Limb (tissue), 2 donors: ENCODE measurements at regions not wholly inside any gene's neighbourhood (a gene's known extent, or its start where the extent isn't known, plus 50 kb on each side); places are given as distances from the start of the nearest gene placed in this dataset.

Experiments
- DNase-seq, 2 donors: peaks; one replicate each; pipeline ENCODE4 v3.0.0-alpha.2; 2016; ENCODE audit errors: extremely low spot score in 2 of 2

- DNase-seq = no peak
These were observed 171.0 kb upstream of the HMGA2 start for GRCh38 chr12:65653321-65653720.

- no peak for DNase-seq
These were observed 170.2 kb upstream of the HMGA2 start for GRCh38 chr12:65653946-65654629.

DNA sequence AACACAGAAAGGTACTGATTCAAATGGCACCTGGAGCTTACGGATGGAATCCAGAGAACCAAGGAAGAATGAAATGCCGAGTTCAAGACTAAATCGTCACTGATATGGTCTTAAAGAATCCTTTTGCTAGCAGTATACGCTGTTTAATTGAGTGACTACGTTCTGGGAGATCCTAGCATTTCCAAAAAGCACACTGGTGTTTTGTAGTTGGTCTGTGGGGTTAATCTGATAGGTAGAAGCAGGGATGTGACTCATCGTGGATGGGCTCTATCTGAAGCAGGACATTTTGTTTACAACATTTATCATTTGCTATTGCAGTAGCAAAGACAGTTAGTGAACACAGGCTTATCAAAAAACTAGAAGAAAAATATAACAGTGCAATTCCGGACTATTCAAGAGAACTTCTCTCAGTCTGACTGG lies 169.2 kb upstream of the HMGA2 start:
- DNase-seq = no peak

DNA sequence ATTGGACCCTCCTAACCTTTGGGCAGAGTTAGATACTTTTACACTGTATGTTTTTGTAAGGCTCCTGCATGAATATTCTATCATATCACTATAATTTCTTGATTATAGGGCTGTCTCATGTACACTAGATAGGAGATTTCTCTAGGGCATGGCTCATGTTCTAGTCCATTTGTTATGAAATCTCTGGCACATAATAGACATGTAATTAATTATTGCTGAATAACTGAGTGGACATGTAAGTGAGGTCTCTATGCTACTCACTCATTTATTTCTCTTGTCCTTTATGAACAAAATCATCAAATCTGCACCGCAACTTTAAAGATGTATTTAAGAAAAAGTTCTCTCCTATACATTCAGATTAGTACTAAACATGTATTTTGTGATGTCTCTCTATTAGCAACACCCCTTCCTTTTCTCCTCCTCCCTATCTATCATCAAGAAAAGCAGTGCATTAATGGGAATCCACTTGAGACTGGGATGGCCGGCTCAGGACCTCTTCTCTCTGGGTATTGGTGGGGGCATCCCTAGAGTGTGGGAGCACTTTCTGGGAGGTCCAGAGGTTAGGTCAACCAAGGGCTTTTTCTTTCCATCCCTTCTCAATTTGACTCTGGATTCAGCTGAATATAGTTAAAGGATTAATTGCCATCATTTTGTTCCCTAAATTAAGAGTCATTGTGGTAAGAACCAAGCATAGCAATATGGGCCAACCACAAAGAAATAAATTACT lies 168.0 kb upstream of the HMGA2 start:
- DNase-seq = no peak

GRCh38 chr12:65656891-65657351 lies 167.4 kb upstream of the HMGA2 start:
- no peak for DNase-seq

- no peak for DNase-seq
These were observed 166.6 kb upstream of the HMGA2 start for GRCh38 chr12:65657635-65658034.

DNA sequence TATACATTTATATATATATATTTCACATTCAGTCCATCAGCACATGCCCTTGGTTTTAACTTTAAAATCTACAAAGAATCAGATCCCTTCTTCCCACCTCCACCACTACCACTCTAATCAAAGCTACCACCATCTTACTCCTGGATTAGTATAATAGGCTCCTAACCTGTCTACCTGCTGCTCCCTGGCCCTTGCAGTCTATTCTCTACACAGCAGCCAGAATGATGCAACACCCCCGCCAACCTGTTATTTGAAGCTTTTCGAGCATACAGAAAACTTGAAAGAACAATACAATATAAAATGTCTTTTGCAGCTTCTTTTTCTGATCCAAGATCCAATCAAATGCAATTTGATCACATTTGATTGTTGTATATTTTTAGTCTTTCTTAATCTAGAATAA lies 165.9 kb upstream of the HMGA2 start:
- DNase-seq = no peak

- DNase-seq = no peak
These were observed 164.6 kb upstream of the HMGA2 start for GRCh38 chr12:65659681-65660080.

GRCh38 chr12:65660096-65660495 lies 164.2 kb upstream of the HMGA2 start:
- no peak for DNase-seq

GRCh38 chr12:65660836-65661235 lies 163.4 kb upstream of the HMGA2 start:
- no peak for DNase-seq

DNA sequence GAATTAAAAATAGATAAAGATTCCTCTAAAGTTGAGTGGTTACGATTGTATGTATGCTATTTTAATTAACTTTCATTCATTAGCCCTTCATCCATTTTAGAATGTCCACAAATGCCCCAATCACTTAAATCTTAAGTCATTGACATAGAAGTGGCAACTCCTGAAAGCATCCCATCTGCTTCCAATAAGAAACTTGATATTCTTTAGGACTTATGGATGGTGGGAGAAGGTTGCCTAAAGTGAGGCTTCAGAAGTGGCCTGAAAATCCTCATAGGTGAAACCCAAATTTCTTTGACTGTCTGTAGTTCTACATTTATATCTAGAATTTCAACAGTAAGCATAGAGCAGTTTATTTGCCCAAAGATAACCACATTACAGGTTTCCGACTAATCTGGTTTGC lies 161.7 kb upstream of the HMGA2 start:
- DNase-seq = no peak

DNA sequence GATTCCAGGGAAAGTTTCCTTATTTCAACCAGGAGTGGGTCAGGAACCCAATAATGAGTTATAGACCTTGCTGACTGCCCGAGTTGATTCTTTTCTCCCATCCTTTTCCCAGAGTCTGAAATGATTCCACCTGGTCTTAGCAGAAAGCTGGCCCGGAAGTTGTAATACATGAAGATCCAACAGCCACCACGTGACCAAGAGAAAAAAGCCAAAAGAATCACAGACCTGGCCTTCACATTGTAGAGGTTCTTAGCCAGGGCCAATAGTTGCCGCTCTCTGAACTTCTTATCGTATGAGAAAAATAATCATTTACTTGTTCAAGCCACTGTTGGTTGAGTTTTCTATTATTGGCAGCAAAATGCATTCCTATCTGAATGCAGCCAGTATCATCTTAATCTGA lies 161.2 kb upstream of the HMGA2 start:
- no peak for DNase-seq

- no peak for DNase-seq
These were observed 160.6 kb upstream of the HMGA2 start for GRCh38 chr12:65663648-65664047.

DNA sequence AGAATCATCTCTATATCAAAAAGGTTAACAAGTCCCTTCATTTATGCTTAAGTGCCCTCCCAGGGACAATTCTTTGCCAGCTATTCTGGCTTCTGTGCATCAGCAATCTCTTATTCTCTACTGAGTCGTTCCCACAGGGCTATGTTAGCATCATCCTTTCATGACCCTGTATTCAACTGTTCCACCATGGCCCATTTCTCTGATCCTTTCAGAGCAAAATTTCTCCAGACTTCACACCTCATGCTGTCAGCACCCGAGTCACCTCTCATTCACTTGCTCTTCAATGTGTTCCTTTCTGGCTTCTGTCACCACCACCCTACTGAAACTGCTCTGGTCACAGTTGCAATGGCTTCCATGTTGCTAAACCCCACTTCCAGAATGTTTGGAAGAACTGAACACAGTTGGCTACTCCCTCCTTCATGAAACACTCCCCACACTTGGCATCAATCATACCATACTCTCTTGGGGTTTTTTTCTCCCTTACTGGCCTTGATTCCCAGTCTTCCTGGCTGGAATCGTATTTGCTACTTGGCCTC lies 159.5 kb upstream of the HMGA2 start:
- no peak for DNase-seq

- DNase-seq = no peak
These were observed 158.5 kb upstream of the HMGA2 start for GRCh38 chr12:65665817-65666216.

- no peak for DNase-seq
These were observed 157.4 kb upstream of the HMGA2 start for GRCh38 chr12:65666876-65667275.

GRCh38 chr12:65667932-65668331 lies 156.4 kb upstream of the HMGA2 start:
- no peak for DNase-seq

GRCh38 chr12:65668981-65669695 lies 155.1 kb upstream of the HMGA2 start:
- DNase-seq = no peak

GRCh38 chr12:65670775-65671174 lies 153.5 kb upstream of the HMGA2 start:
- no peak for DNase-seq

- no peak for DNase-seq
These were observed 151.8 kb upstream of the HMGA2 start for GRCh38 chr12:65672441-65672840.

- peak in 1 of 2 donors; percentile 39 for DNase-seq
These were observed 151.1 kb upstream of the HMGA2 start for GRCh38 chr12:65673156-65673690.

GRCh38 chr12:65673732-65674131 lies 150.6 kb upstream of the HMGA2 start:
- DNase-seq = peak in 1 of 2 donors; percentile 28
